ENCODE measurements at regions not wholly inside any gene's neighbourhood (a gene's known extent, or its start where the extent isn't known, plus 50 kb on each side); places are given as distances from the start of the nearest gene placed in this dataset.

- TF ChIP-seq POLR2A (IDR thresholded peaks at IDR 0.05; ENCODE audit: low read length) (no peak), GATA1 (IDR thresholded peaks at IDR 0.05; ENCODE audit: low read depth, low read length) (no peak)
Observed at GRCh38 chrX:20529301-20529700, 262.6 kb upstream of the RPS6KA3 start.
